DND-41 (cell line): ENCODE measurements at regions not wholly inside any gene's neighbourhood (a gene's known extent, or its start where the extent isn't known, plus 50 kb on each side); places are given as distances from the start of the nearest gene placed in this dataset.

Source experiments
- ATAC-seq: fragments of 200-7000 bp; cut with Tn5 transposase; 3 replicates; pipeline ENCODE4 v1.9.1; 2021; ENCODE audit warnings: low read depth; ENCODE audit not compliant: insufficient read depth
- DNase-seq: peaks from one replicate; pipeline ENCODE4 v3.0.0-alpha.2; 2020
- H2AFZ ChIP-seq: 2 replicates; pipeline ENCODE4 v1.6.0; 2012; ENCODE audit warnings: low read depth, low read length
- H3K27ac ChIP-seq: 2 replicates; pipeline ENCODE4 v1.5.1; 2012; ENCODE audit warnings: low read length, inconsistent platforms
- H3K27me3 ChIP-seq: fragments of 200-600 bp; sonication (generic); 2 replicates; pipeline ENCODE4 v1.6.0; 2012; ENCODE audit warnings: low read length, mild to moderate bottlenecking, inconsistent platforms; ENCODE audit not compliant: insufficient read depth, poor library complexity
- H3K36me3 ChIP-seq: 2 replicates; pipeline ENCODE4 v1.5.1; 2012; ENCODE audit warnings: low read length, inconsistent platforms; ENCODE audit not compliant: insufficient read depth
- H3K4me1 ChIP-seq: 2 replicates; pipeline ENCODE4 v1.5.1; 2012; ENCODE audit warnings: mild to moderate bottlenecking, low read length; ENCODE audit not compliant: insufficient read depth
- H3K4me2 ChIP-seq: 2 replicates; pipeline ENCODE4 v1.6.0; 2012; ENCODE audit warnings: mild to moderate bottlenecking, moderate library complexity, low read length, inconsistent platforms; ENCODE audit not compliant: insufficient read depth
- H3K4me3 ChIP-seq, 2 experiments: fragments of 200-600 bp in 1 of 2; shearing (Covaris generic) in 1 of 2; 2 replicates each; pipeline ENCODE4 v1.5.1; 2012 to 2016; ENCODE audit warnings: inconsistent platforms in 2 of 2, low read length in 2 of 2, mild to moderate bottlenecking in 2 of 2, low read depth in 1 of 2, moderate library complexity in 1 of 2
- H3K79me2 ChIP-seq: 2 replicates; pipeline ENCODE4 v1.6.0; 2012; ENCODE audit warnings: low read length, inconsistent platforms; ENCODE audit not compliant: insufficient read depth
- H3K9ac ChIP-seq: 2 replicates; pipeline ENCODE4 v1.6.0; 2012; ENCODE audit warnings: low read depth, mild to moderate bottlenecking, inconsistent platforms, low read length, moderate library complexity
- H3K9me3 ChIP-seq: 2 replicates; pipeline ENCODE4 v1.5.1; 2012; ENCODE audit warnings: low read length, moderate library complexity, mild to moderate bottlenecking, inconsistent platforms; ENCODE audit not compliant: insufficient read depth, severe bottlenecking
- H4K20me1 ChIP-seq: 2 replicates; pipeline ENCODE4 v1.6.0; 2012; ENCODE audit warnings: low read length; ENCODE audit not compliant: insufficient read depth
- CTCF ChIP-seq: IDR thresholded peaks from 2 replicates; pipeline ENCODE4 v1.5.1; 2012; ENCODE audit warnings: borderline replicate concordance, low read length, moderate library complexity, mild to moderate bottlenecking; ENCODE audit not compliant: poor library complexity, severe bottlenecking; ENCODE audit errors: extremely low read depth
- EZH2 ChIP-seq: IDR thresholded peaks from 3 replicates; pipeline ENCODE4 v1.6.1; 2012; ENCODE audit warnings: borderline replicate concordance, low read depth, mild to moderate bottlenecking, moderate library complexity, low read length, inconsistent platforms; ENCODE audit not compliant: severe bottlenecking

- Histone ChIP-seq H3K36me3 (no peaks in the 10 kb centered on the region), H3K79me2 (no peaks in the 10 kb centered on the region), H3K27ac (no peak overlapping the region), H3K9ac (no peak overlapping the region), H2AFZ (no peak overlapping the region), H3K9me3 (no peaks in the 10 kb centered on the region), H3K4me3 (no peak overlapping the region), H3K27me3 (no peaks in the 10 kb centered on the region), H3K4me2 (no peak overlapping the region), H4K20me1 (no peaks in the 10 kb centered on the region), H3K4me1 (peaks cover 36% of the 10 kb centered on the region)
- TF ChIP-seq CTCF (no peak), EZH2 (no peak)
- DNase-seq (no peak), ATAC-seq (no peak)
Measured at GRCh38 chr14:98545181-98545580, 726.8 kb downstream of the BCL11B start.

- no peaks in the 10 kb centered on the region for H4K20me1 ChIP-seq
- no peak overlapping the region for H3K4me2 ChIP-seq
- H3K36me3 ChIP-seq, result no peaks in the 10 kb centered on the region
- H3K9me3 ChIP-seq, result no peaks in the 10 kb centered on the region
- no peaks in the 10 kb centered on the region for H3K27me3 ChIP-seq
- no peak for ATAC-seq
- TF ChIP-seq EZH2 (no peak), CTCF (no peak)
- H3K9ac ChIP-seq, result no peak overlapping the region
- DNase-seq, result no peak
- H3K79me2 ChIP-seq, result no peaks in the 10 kb centered on the region
- no peak overlapping the region for H3K4me3 ChIP-seq
- no peak overlapping the region for H2AFZ ChIP-seq
- no peak overlapping the region for H3K27ac ChIP-seq
- peaks cover 24% of the 10 kb centered on the region for H3K4me1 ChIP-seq
Measured at GRCh38 chr14:98548071-98548686, 723.8 kb downstream of the BCL11B start.

- DNase-seq, result no peak
- Histone ChIP-seq H3K79me2 (no peaks in the 10 kb centered on the region), H3K27ac (no peak overlapping the region), H3K9ac (no peak overlapping the region), H2AFZ (no peak overlapping the region), H3K36me3 (no peaks in the 10 kb centered on the region), H4K20me1 (no peaks in the 10 kb centered on the region), H3K4me2 (no peak overlapping the region), H3K27me3 (no peaks in the 10 kb centered on the region), H3K4me1 (no peaks in the 10 kb centered on the region), H3K9me3 (no peaks in the 10 kb centered on the region), H3K4me3 (no peak overlapping the region)
- ATAC-seq, result no peak
- TF ChIP-seq CTCF, result no peak
- TF ChIP-seq EZH2, result no peak
Measured at GRCh38 chr14:98551028-98551427, 721.0 kb downstream of the BCL11B start.
